ENCODE measurements at regions not wholly inside any gene's neighbourhood (a gene's known extent, or its start where the extent isn't known, plus 50 kb on each side); places are given as distances from the start of the nearest gene placed in this dataset.

GRCh38 chr18:53689886-53690285, 534.6 kb downstream of the MBD2 start:
- TF ChIP-seq CTCF (IDR thresholded peaks at IDR 0.05) (no peak), POLR2A (IDR thresholded peaks at IDR 0.05) (no peak), EP300 (IDR thresholded peaks at IDR 0.05) (no peak), POLR2AphosphoS5 (IDR thresholded peaks at IDR 0.05) (no peak)
